IMR-90 (cell line): ENCODE measurements at regions not wholly inside any gene's neighbourhood (a gene's known extent, or its start where the extent isn't known, plus 50 kb on each side); places are given as distances from the start of the nearest gene placed in this dataset.

Experiments
- ATAC-seq: fragments of 200-7000 bp; cut with Tn5 transposase; 2 replicates; pipeline ENCODE4 v1.9.1; 2020; ENCODE audit warnings: low read depth, mild to moderate bottlenecking, moderate library complexity
- BruUV-seq: library from RNA; stranded (reverse); fragments of 400-500 nt; replicated peaks from 2 replicates; lab custom pipeline; 2021; lab: Mats Ljungman, UMichigan
- CTCF ChIA-PET: fragments of 300-600 bp; formaldehyde crosslinking; extraction: SDS; loops from one replicate; lab custom pipeline; 2021; ENCODE audit warnings: antibody characterized with exemption; lab: Yijun Ruan, JAX
- POLR2A ChIA-PET: fragments of 300-600 bp; sonication (Branson Sonifier 250); formaldehyde crosslinking; loops from one replicate; lab custom pipeline; 2022; ENCODE audit warnings: antibody characterized with exemption; ENCODE audit not compliant: unreplicated experiment; lab: Charles Lee
- DNase-seq: peaks from one replicate; pipeline ENCODE4 v3.0.0; 2013
- H2AFZ ChIP-seq: replicated peaks from 2 replicates; pipeline ENCODE3; 2013; ENCODE audit warnings: low read length, mild to moderate bottlenecking; ENCODE audit not compliant: poor library complexity
- H2AK5ac ChIP-seq: 2 replicates; pipeline ENCODE4 v1.6.1; 2013; ENCODE audit warnings: low read depth, low read length, inconsistent platforms
- H2AK9ac ChIP-seq: replicated peaks from 2 replicates; pipeline ENCODE3; 2013; ENCODE audit warnings: mild to moderate bottlenecking, low read depth, low read length, moderate library complexity; ENCODE audit not compliant: poor library complexity
- H2BK120ac ChIP-seq: 2 replicates; pipeline ENCODE4 v1.6.1; 2013; ENCODE audit warnings: low read depth, low read length, inconsistent platforms
- H2BK15ac ChIP-seq: 3 replicates; pipeline ENCODE4 v1.6.1; 2013; ENCODE audit warnings: low read depth, low read length, inconsistent platforms
- H2BK20ac ChIP-seq: 2 replicates; pipeline ENCODE4 v1.6.1; 2013; ENCODE audit warnings: low read depth, mild to moderate bottlenecking, inconsistent platforms, low read length, moderate library complexity
- H2BK5ac ChIP-seq: 2 replicates; pipeline ENCODE4 v1.6.1; 2013; ENCODE audit warnings: mild to moderate bottlenecking, low read depth, low read length, inconsistent platforms; ENCODE audit not compliant: poor library complexity, severe bottlenecking
- H3K14ac ChIP-seq: replicated peaks from 2 replicates; pipeline ENCODE4 v1.6.1; 2013; ENCODE audit warnings: low read depth, low read length, inconsistent platforms
- H3K18ac ChIP-seq: 2 replicates; pipeline ENCODE4 v1.6.1; 2013; ENCODE audit warnings: low read depth, low read length, control low read depth
- H3K23ac ChIP-seq: 2 replicates; pipeline ENCODE4 v1.6.1; 2013; ENCODE audit warnings: low read depth, low read length, inconsistent platforms
- H3K27ac ChIP-seq: 2 replicates; pipeline ENCODE4 v1.5.1; 2013; ENCODE audit warnings: mild to moderate bottlenecking, control low read depth, low read length; ENCODE audit not compliant: insufficient read depth
- H3K27me3 ChIP-seq: 2 replicates; pipeline ENCODE4 v1.6.1; 2013; ENCODE audit warnings: low read length; ENCODE audit not compliant: control insufficient read depth, insufficient read depth
- H3K36me3 ChIP-seq: 2 replicates; pipeline ENCODE4 v1.6.1; 2013; ENCODE audit warnings: low read length, mixed read lengths; ENCODE audit not compliant: control insufficient read depth, insufficient read depth
- H3K4ac ChIP-seq: 2 replicates; pipeline ENCODE4 v1.6.1; 2013; ENCODE audit warnings: low read depth, low read length, inconsistent platforms
- H3K4me1 ChIP-seq: 2 replicates; pipeline ENCODE4 v1.6.1; 2013; ENCODE audit warnings: low read length, mixed read lengths; ENCODE audit not compliant: control insufficient read depth, insufficient read depth
- H3K4me2 ChIP-seq: 2 replicates; pipeline ENCODE4 v1.6.1; 2013; ENCODE audit warnings: low read depth, mild to moderate bottlenecking, control low read depth, low read length, moderate library complexity
- H3K4me3 ChIP-seq: 2 replicates; pipeline ENCODE4 v1.5.1; 2013; ENCODE audit warnings: low read depth, mild to moderate bottlenecking, control low read depth, low read length, moderate library complexity; ENCODE audit not compliant: insufficient read depth
- H3K56ac ChIP-seq: 2 replicates; pipeline ENCODE4 v1.6.1; 2013; ENCODE audit warnings: low read length, inconsistent platforms; ENCODE audit not compliant: insufficient read depth; ENCODE audit errors: extremely low read depth
- H3K79me1 ChIP-seq, 2 experiments: 2 replicates each; pipeline ENCODE4 v1.6.1; 2013; ENCODE audit warnings: low read length in 2 of 2, inconsistent platforms in 1 of 2, low read depth in 1 of 2
- H3K9ac ChIP-seq: 2 replicates; pipeline ENCODE4 v1.6.1; 2013; ENCODE audit warnings: low read depth, low read length, control low read depth
- H3K9me1 ChIP-seq: 2 replicates; pipeline ENCODE4 v1.6.1; 2013; ENCODE audit warnings: low read length, inconsistent platforms; ENCODE audit not compliant: insufficient read depth
- H3K9me3 ChIP-seq: 2 replicates; pipeline ENCODE4 v1.6.1; 2013; ENCODE audit warnings: low read length; ENCODE audit not compliant: control insufficient read depth, insufficient read depth
- H4K20me1 ChIP-seq: 2 replicates; pipeline ENCODE4 v1.6.1; 2013; ENCODE audit warnings: low read length, inconsistent platforms; ENCODE audit not compliant: insufficient read depth
- H4K5ac ChIP-seq: 2 replicates; pipeline ENCODE4 v1.6.1; 2013; ENCODE audit warnings: mild to moderate bottlenecking, low read depth, low read length, control low read depth
- H4K8ac ChIP-seq, 2 experiments: 2 replicates each; pipeline ENCODE4 v1.6.1; 2013; ENCODE audit warnings: low read depth in 2 of 2, low read length in 2 of 2, control low read depth in 1 of 2, inconsistent platforms in 1 of 2
- H4K91ac ChIP-seq: 2 replicates; pipeline ENCODE4 v1.6.1; 2013; ENCODE audit warnings: low read depth, low read length, inconsistent platforms; ENCODE audit not compliant: insufficient read depth
- CTCF ChIP-seq: conservative IDR thresholded peaks from 2 replicates; pipeline ENCODE4 v1.5.1; 2012; ENCODE audit warnings: mild to moderate bottlenecking, low read depth, low read length, improper control_type of control experiment
- MXI1 ChIP-seq: IDR thresholded peaks from 2 replicates; pipeline ENCODE4 v1.6.1; 2012; ENCODE audit warnings: low read depth, mild to moderate bottlenecking, low read length, moderate library complexity, borderline replicate concordance
- USF2 ChIP-seq: fragments of 150-350 bp; IDR thresholded peaks from 2 replicates; pipeline ENCODE4 v1.6.1; 2017; ENCODE audit warnings: mild to moderate bottlenecking, antibody characterized with exemption, low read length, low read depth
- WGBS, 2 experiments: methylation state at CpG; one replicate each; pipeline versions ENCODE4 v1.1.5 to v1.1.7; 2013; ENCODE audit warnings: missing lambda C conversion rate in 2 of 2; ENCODE audit not compliant: insufficient read length in 1 of 2; ENCODE audit errors: extremely low coverage in 2 of 2; 5-methylcytosine and 5-hydroxymethylcytosine counted together
- dilution Hi-C: fragments of 300-500 bp; cut with HindIII; formaldehyde crosslinking; loops from one replicate; pipeline ENCODE4 v1.14.3; 2018; ENCODE audit warnings: low sequenced_read_pairs; ENCODE audit not compliant: unreplicated experiment
- in situ Hi-C: fragments of 300-500 bp; cut with MboI; formaldehyde crosslinking; loops from 3 replicates; pipeline ENCODE4 v1.14.3; 2019; ENCODE audit warnings: low sequenced_read_pairs, inconsistent platforms, mixed read lengths
- intact Hi-C: fragments of 100-400 bp; cut with micrococcal nuclease; formaldehyde crosslinking; loops from 2 replicates; pipeline ENCODE4 v1.10.0; 2022

GRCh38 chr12:14272956-14273912, 92.2 kb upstream of the ATF7IP start:
- H3K27ac ChIP-seq: 0 out of 2 replicates have a peak overlapping the region, but pooled peaks have one; percentile 43
- TF ChIP-seq MXI1: no peak
- no peak for TF ChIP-seq USF2
- no peak for TF ChIP-seq CTCF
- peak overlapping the region; percentile 31; the same call in 1 of the 2 replicates for H3K4me2 ChIP-seq
- peak overlapping the region in 1 of 2 experiments; percentile 75; a peak in 2 of 4 replicates for H4K8ac ChIP-seq
- peak overlapping the region; percentile 44 for H3K4ac ChIP-seq
- peaks cover 4% of the 10 kb centered on the region for H3K4me1 ChIP-seq
- H3K79me1 ChIP-seq: no peaks in the 10 kb centered on the region; a peak in 1 of 4 replicates
- no peak overlapping the region for H2AK9ac ChIP-seq
- peak overlapping the region; percentile 59; the same call in 1 of the 2 replicates for H3K18ac ChIP-seq
- no peaks in the 10 kb centered on the region for H3K27me3 ChIP-seq
- H2AFZ ChIP-seq: peak overlapping the region; percentile 62
- intact Hi-C loops: no loop called here
- H3K14ac ChIP-seq: peak overlapping the region; percentile 48; the same call in 1 of the 2 replicates
- no CpG with 5 or more reads among the region's 8 CpGs for WGBS, 2 experiments
- H3K56ac ChIP-seq: no peak overlapping the region
- ATAC-seq (peak; percentile 37; the same call in 1 of the 2 replicates), DNase-seq (peak; percentile 53)
- in situ Hi-C loops: no loop called here
- H3K9me1 ChIP-seq: no peaks in the 10 kb centered on the region
- H4K5ac ChIP-seq: peak overlapping the region; percentile 86
- H3K4me3 ChIP-seq: no peak overlapping the region
- no peak overlapping the region for H3K9ac ChIP-seq
- ChIA-PET CTCF (interaction anchor here (0.6 kb wide), 1 partner anchor 49 kb away, joined by 6 read pairs; no protein-coding TSS in a partner anchor), POLR2A (no interaction called here)
- dilution Hi-C loops: no loop called here
- no peak overlapping the region for H2BK20ac ChIP-seq
- no peaks in the 10 kb centered on the region for H3K36me3 ChIP-seq
- no peak overlapping the region for H3K23ac ChIP-seq
- peak overlapping the region; percentile 58 for H2BK120ac ChIP-seq
- peak overlapping the region; percentile 36; the same call in 1 of the 2 replicates for H2AK5ac ChIP-seq
- H3K9me3 ChIP-seq: no peaks in the 10 kb centered on the region; the same call in 1 of the 2 replicates
- peak overlapping the region; percentile 83 for H2BK5ac ChIP-seq
- BruUV-seq: no TSS peak
- no peak overlapping the region; the same call in 2 of the 3 replicates for H2BK15ac ChIP-seq
- peak overlapping the region; percentile 36; the same call in 1 of the 2 replicates for H4K91ac ChIP-seq
- H4K20me1 ChIP-seq: no peaks in the 10 kb centered on the region
